H1 (cell line): ENCODE measurements at regions not wholly inside any gene's neighbourhood (a gene's known extent, or its start where the extent isn't known, plus 50 kb on each side); places are given as distances from the start of the nearest gene placed in this dataset.

Experiments used
- EZH2 ChIP-seq: fragments of 200-600 bp; sonication (generic); IDR thresholded peaks from 2 replicates; pipeline ENCODE4 v1.7.1; 2012; ENCODE audit warnings: low read depth, mild to moderate bottlenecking, moderate library complexity, low read length, inconsistent platforms; ENCODE audit not compliant: severe bottlenecking
- FOSL1 ChIP-seq: IDR thresholded peaks from 2 replicates; pipeline ENCODE4 v1.6.1; 2011; ENCODE audit warnings: mild to moderate bottlenecking, low read depth, low read length, moderate library complexity; ENCODE audit not compliant: insufficient read depth
- NRF1 ChIP-seq: IDR thresholded peaks from 2 replicates; pipeline ENCODE4 v1.6.1; 2011; ENCODE audit warnings: mild to moderate bottlenecking, low read depth, low read length, improper control_type of control experiment
- POLR2AphosphoS5 ChIP-seq: IDR thresholded peaks from 2 replicates; pipeline ENCODE4 v1.6.1; 2011; ENCODE audit warnings: low read depth, low read length
- SAP30 ChIP-seq: fragments of 300-600 bp; sonication (generic); IDR thresholded peaks from 2 replicates; pipeline ENCODE4 v1.7.1; 2012; ENCODE audit warnings: low read length, moderate library complexity, mild to moderate bottlenecking, inconsistent platforms; ENCODE audit not compliant: insufficient read depth, insufficient replicate concordance
- SP1 ChIP-seq: IDR thresholded peaks from 2 replicates; pipeline ENCODE4 v1.6.1; 2011; ENCODE audit warnings: low read depth, low read length
- TBP ChIP-seq: IDR thresholded peaks from 2 replicates; pipeline ENCODE4 v1.6.1; 2011; ENCODE audit warnings: low read depth, low read length, improper control_type of control experiment
- TF ChIP-seq, protein P1 (sequence below), 3 experiments: IDR thresholded peaks; 1 replicate in 2 of 3; 2 replicates in 1 of 3; pipeline versions ENCODE4 v1.5.1 to v1.6.1; 2011; ENCODE audit warnings: low read length in 3 of 3, mild to moderate bottlenecking in 3 of 3, inconsistent platforms in 2 of 3, low read depth in 1 of 3, moderate library complexity in 1 of 3; ENCODE audit not compliant: insufficient read depth in 1 of 3; ENCODE audit errors: control extremely low read depth in 1 of 3

DNA sequence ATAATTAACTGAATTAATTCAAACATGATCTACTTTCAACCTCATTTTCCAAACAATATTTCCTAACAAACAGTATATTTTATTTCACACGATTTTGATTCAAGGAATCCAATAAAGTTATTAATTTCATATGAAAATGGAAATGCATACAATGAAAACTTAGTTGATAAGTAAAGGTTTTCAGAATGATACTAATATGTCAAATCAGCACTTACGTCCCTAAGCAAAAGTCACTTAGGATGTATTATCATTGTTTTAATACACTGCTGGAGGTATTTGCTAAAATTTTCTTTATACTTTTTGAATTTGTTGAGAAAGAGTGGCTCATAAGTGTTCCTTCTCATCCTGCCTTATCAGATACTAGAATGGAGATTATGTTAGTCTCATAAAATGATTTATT is 266.8 kb upstream of the PUDP start:
- TF ChIP-seq, protein P1, sequence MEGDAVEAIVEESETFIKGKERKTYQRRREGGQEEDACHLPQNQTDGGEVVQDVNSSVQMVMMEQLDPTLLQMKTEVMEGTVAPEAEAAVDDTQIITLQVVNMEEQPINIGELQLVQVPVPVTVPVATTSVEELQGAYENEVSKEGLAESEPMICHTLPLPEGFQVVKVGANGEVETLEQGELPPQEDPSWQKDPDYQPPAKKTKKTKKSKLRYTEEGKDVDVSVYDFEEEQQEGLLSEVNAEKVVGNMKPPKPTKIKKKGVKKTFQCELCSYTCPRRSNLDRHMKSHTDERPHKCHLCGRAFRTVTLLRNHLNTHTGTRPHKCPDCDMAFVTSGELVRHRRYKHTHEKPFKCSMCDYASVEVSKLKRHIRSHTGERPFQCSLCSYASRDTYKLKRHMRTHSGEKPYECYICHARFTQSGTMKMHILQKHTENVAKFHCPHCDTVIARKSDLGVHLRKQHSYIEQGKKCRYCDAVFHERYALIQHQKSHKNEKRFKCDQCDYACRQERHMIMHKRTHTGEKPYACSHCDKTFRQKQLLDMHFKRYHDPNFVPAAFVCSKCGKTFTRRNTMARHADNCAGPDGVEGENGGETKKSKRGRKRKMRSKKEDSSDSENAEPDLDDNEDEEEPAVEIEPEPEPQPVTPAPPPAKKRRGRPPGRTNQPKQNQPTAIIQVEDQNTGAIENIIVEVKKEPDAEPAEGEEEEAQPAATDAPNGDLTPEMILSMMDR (IDR thresholded peaks at IDR 0.05; ENCODE audit: control extremely low read depth in 1 of 3, insufficient read depth in 1 of 3, low read depth in 1 of 3, low read length in 3 of 3): no peak
- TF ChIP-seq SAP30 (no peak), TBP (no peak), FOSL1 (no peak), EZH2 (no peak), POLR2AphosphoS5 (no peak), NRF1 (no peak), SP1 (no peak)
